K562 (cell line): ENCODE measurements at regions not wholly inside any gene's neighbourhood (a gene's known extent, or its start where the extent isn't known, plus 50 kb on each side); places are given as distances from the start of the nearest gene placed in this dataset.
"Not testable (repeated sequence)": the region's sequence is repeated elsewhere in the genome, so short reads cannot be mapped to it uniquely, and the experiment has no call there.

ENCODE experiments used
- CBX5 ChIP-seq: IDR thresholded peaks from 2 replicates; pipeline ENCODE4 v1.6.1; 2014; ENCODE audit warnings: low read depth, borderline replicate concordance
- CTCF ChIP-seq, 3 experiments: IDR thresholded peaks in 2 of 3; conservative IDR thresholded peaks in 1 of 3; 2 replicates each; pipeline ENCODE4 v1.5.1; 2011 to 2012; ENCODE audit warnings: low read length in 3 of 3, mild to moderate bottlenecking in 3 of 3, control low read depth in 2 of 3, improper control_type of control experiment in 1 of 3, inconsistent platforms in 1 of 3, low read depth in 1 of 3, mixed read lengths in 1 of 3, moderate library complexity in 1 of 3; ENCODE audit not compliant: insufficient read depth in 2 of 3
- DIDO1 ChIP-seq: fragments of 450-650 bp; IDR thresholded peaks from 2 replicates; pipeline ENCODE4 v1.6.1; 2016; ENCODE audit warnings: low read depth, missing biosample characterization, missing genetic modification characterization
- EZH2 ChIP-seq: IDR thresholded peaks from 2 replicates; pipeline ENCODE4 v1.6.1; 2012; ENCODE audit warnings: low read depth, mild to moderate bottlenecking, inconsistent platforms, low read length, borderline replicate concordance
- ZKSCAN1 ChIP-seq: fragments of 150-350 bp; IDR thresholded peaks from 2 replicates; pipeline ENCODE4 v1.6.1; 2016; ENCODE audit warnings: low read depth, low read length

- TF ChIP-seq CTCF (IDR thresholded peaks at IDR 0.05 in 2 of 3, conservative IDR thresholded peaks at IDR 0.05 in 1 of 3; ENCODE audit: insufficient read depth in 2 of 3, low read depth in 1 of 3, low read length in 3 of 3); DIDO1 (tag); EZH2; CBX5; ZKSCAN1: not testable (repeated sequence)
These were observed 59.6 kb upstream of the SMARCAD1 start for GRCh38 chr4:94148052-94148451.
